ELR (cell line): ENCODE measurements at regions not wholly inside any gene's neighbourhood (a gene's known extent, or its start where the extent isn't known, plus 50 kb on each side); places are given as distances from the start of the nearest gene placed in this dataset.

Experiments used
- DNase-seq: peaks from one replicate; pipeline ENCODE4 v3.0.0-alpha.2; 2015; ENCODE audit warnings: low read depth

GRCh38 chr10:3898821-3899220, 113.8 kb upstream of the KLF6 start:
- no peak for DNase-seq

DNA sequence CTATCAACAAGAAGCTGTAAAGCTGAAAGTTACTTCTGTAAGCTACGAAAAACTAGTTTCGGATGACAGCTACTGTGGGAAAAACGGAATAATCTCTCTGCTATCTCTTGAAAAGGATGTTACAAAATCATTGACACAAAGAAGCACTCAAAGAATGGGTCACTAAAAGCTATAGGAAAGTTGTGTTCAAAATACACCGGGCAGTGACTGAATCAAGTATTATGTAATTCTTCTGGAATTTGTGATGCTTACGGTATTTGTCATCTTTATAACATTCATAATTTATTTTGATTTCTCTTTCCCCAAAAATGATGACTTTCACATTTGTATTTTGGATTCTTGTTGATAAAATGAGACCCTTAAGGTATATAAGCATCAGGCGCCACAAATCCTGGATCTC, 112.1 kb upstream of the KLF6 start:
- peak; percentile 87 for DNase-seq

- no peak for DNase-seq
Measured at GRCh38 chr10:3896161-3896560, 111.2 kb upstream of the KLF6 start.

DNA sequence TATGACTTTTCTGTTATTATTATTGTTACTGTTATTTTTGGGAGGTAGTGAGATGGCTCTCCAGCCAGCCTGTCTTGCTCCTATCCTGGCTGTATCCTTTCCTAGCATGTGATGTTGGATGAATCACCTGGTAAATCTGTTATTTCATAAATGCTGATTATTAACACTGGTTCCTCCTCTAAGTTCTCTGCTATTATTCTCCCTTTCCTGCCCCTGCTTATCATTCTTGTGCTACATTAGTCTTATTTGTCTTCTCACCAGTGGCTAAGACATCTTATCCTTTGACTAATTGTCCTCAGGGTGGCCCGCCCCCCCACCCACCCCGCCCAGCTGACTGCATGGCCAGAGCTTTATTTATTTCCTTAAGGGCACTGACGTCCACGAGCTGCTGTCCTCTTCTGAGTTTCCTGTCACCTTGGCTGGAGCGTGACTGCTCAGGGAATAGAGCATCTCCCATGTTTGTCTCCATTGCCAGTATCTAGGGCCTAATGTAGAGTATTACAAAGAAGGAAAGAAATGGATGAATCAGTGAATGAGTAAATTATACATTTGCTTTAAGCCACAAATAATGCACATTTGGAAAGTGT, 110.1 kb upstream of the KLF6 start:
- peak; percentile 69 for DNase-seq

GRCh38 chr10:3893901-3894563, 109.0 kb upstream of the KLF6 start:
- no peak for DNase-seq

- peak; percentile 60 for DNase-seq
Measured at GRCh38 chr10:3892440-3893425, 107.7 kb upstream of the KLF6 start.

DNA sequence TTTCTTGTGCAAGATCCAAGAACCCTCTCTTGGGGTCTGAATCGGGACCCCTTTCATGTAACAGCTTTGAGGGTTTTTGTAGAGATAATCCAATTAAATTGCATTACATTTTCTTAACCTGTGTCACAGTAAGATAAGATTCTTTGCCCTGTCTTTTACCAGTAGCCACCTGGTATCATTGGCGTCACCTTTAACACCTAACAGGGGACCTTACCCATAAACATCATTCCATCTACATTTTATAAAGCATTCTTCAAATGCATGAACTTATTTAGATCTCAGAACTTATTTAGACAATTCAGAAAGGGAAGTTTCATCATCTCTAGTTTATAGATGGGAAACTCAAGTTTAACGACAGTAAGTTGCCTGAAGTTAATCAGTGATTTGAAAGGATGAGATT, 106.4 kb upstream of the KLF6 start:
- no peak for DNase-seq

DNA sequence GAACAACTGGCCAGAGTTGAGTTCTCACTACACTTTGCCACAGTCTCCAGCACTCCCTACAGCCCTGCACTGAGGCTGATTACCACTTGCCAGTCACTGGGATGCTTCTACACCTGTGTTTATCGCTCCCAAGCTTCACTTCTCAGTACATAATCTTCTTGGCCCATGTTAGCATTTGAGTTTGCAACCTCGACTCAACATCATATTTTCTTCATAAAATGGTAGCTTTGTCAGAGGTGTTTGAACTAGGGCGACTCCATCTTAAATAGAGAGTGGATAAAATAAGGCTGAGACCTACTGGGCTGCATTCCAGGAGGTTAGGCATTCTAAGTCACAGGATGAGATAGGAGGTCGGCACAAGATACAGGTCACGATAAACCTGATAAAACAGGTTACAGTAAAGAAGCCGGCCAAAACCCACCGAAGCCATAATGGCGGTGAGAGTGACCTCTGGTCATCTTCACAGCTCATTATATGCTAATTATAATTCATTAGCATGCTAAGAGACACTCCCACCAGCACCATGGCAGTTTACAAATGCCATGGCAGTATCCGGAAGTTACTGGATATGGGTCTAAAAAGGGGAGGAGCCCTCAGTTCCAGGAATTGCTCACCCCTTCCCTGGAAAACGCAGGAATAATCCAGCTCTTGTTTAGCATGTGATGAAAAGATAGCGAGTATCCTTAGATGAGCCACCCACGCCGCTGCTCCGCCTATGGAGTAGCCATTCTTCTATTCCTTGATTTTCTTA, 105.8 kb upstream of the KLF6 start:
- DNase-seq: no peak

DNA sequence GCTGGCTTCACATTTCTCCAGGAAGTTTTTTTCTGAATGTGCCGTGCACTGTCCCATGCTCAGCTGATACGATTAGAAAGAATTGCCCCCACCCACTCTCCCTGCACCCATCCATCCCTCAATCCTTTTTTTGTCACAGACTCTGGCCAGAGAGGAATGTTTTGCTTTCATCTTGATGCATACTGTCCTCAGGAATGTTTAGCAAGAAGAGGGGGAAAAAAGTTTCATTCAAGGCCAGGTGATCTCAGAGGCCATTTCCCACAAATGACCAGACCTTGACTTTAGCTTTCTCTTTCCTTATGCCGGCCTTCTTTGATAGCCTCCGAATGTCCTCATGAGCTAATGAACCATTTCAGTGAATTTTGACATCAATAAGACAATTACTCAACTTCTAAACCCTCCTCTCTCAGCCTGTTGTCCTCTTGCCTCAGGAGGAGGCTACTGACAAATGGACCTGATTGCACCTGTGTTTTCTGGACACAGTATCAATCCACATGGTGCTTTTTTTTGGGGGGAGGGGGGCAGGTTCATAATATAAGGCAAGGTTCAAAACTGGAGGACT, 105.0 kb upstream of the KLF6 start:
- peak; percentile 84 for DNase-seq

DNA sequence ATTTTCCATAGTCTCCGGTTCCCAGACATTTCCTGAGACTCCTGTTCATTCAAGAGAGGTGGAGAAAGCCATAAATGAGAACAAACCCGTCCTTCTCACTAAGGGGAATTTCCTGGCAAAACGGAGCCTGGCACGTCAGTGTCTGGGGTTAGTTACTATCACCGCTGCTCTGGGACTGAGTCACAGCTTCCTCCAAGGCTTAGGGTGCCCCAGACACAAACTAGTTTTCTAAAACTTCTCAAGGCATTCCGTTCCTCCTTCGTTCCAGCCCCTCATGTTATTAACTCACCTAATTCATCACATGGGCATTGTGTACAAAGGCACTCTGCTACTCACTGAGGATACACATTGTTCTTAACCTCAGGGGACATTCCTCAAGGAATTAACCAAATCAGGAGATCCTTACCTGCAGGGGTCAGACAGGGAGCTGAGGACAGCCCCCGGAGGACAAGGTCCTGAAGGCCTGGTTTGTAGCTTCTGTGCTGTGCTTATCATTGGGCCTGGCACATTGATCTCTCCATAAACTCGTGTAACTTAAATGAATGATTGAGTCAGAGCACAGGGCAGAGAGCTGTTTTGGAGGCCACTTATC, 103.0 kb upstream of the KLF6 start:
- DNase-seq: peak; percentile 93

DNA sequence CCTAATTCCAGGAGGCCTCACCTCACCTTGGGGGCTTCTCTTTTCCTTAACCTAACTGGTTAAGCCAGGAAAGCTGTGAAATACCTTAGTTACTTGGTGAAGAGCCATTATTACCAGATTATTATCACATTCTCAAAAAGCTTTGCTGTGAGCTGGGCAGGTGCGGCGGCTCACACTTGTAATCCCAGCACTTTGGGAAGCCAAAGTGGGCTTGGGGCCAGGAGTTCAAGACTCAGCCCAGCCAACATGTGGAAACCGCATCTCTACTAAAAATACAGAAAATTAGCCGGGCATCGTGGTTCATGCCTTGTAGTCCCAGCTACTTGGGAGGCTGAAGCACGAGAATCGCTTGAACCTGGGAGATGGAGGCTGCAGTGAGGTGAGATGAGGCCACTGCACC, 102.4 kb upstream of the KLF6 start:
- DNase-seq: peak; percentile 15

DNA sequence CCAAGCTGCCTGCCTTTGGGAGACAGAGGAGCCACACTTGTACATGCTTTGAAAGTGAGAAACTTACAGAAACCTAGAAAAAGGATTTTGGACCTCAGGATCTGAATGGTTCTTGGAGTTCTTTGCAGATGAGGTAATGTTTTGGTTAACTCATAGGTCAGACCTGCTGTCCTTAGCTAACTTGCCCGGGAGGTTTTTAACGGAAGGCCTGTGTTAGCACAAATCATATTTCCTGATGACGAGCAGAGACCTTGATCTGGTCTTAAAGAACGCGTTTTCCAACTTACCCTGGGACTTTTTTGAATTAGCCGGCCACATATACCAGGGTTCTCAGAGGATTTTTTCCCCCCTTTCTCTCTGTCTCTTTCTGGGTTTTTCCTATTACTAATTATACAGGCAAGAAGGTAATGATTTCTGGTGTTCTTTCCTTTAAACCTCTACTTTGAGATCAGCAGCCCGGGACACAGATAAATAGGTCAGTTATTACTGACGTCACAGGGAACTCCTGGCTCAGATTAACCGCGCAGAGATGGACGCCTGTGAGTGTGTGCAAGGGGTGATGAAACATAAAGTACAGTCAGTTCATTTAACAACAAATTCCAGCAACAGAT, 101.7 kb upstream of the KLF6 start:
- DNase-seq: peak; percentile 95

GRCh38 chr10:3886191-3886590, 101.2 kb upstream of the KLF6 start:
- DNase-seq: peak; percentile 28

DNA sequence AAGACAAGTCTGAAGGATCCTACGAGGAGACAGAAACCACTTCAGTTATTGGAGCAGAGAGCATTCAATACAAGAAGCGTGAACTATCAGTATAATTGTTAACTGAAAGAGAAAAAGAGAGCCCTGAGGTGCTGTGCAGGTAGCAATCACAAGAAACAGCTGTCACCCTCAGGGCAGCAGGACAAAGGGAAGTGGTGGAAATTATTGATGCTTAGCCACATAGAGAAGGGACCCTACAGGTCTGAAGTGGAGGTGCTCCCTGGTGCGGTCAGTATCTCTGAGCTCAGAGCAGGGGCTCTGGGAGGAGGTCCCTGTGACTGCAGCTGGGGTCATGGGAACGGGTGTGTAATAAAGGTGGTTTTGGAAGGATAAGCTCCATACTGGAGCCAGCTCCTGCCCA, 97.8 kb upstream of the KLF6 start:
- DNase-seq: no peak

- DNase-seq: no peak
Measured at GRCh38 chr10:3881622-3882021, 96.6 kb upstream of the KLF6 start.

GRCh38 chr10:3879073-3879472, 94.1 kb upstream of the KLF6 start:
- no peak for DNase-seq

- DNase-seq: peak; percentile 48
Measured at GRCh38 chr10:3877211-3878000, 92.4 kb upstream of the KLF6 start.

DNA sequence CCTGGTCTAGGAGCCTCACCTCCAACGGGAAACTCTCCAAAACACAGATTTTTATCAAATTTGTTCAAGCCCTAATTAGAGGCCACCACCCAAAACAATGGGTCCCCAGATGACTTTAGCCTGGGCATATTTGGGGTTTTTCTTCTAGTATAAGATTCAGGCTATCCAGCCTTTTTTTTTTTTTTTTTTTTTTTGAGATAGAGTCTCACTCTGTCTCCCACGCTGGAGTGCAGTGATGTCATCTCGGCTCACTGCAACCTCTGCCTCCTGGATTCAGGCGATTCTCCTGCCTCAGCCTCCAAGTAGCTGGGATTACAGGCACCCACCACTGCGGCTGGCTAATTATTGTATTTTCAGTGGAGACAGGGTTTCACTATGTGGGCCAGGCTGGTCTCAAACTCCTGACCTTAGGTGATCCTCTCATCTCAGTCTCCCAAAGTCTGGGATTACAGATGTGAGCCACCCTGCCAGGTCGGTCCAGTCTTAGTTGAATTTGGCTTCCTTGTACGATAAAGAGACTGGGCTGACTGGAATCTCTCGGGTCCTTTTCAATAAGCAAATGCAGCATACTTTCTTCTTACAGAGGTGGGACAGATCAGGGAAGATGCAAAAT, 91.4 kb upstream of the KLF6 start:
- peak; percentile 39 for DNase-seq

DNA sequence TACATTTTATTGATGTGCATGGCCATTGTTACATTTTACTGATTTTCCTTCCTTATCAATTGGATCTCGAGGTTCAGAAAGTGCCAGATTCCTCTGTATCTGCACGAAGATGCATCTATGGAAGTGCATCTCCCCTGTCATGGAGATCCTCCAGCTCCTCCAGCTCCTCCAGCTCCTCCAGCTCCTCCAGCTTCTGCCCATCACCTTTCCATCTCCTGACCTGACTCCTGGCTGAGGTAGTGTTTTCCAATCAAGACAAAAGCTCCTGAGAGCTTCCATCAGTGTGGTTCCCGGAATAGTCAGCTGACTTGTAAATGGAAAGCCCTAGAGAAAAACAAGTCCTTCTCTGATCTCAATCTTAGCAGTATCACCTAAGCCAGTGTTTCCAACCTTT, 90.8 kb upstream of the KLF6 start:
- DNase-seq: no peak
